Cardiac muscle cell (in vitro differentiated cells and primary cell): ENCODE measurements at regions not wholly inside any gene's neighbourhood (a gene's known extent, or its start where the extent isn't known, plus 50 kb on each side); places are given as distances from the start of the nearest gene placed in this dataset.

ENCODE experiments used
- DNase-seq, 2 donors: peaks; one replicate each; pipeline versions ENCODE4 v3.0.0 to v3.0.0-alpha.2; 2010 to 2017; ENCODE audit warnings: low read depth in 1 of 2, low spot score in 1 of 2
- H3K27ac ChIP-seq: fragments of 200-600 bp; sonication (generic); 2 replicates; pipeline ENCODE4 v1.5.1; 2016
- H3K27me3 ChIP-seq: fragments of 200-600 bp; sonication (generic); 2 replicates; pipeline ENCODE4 v1.6.0; 2016; ENCODE audit warnings: control low read depth
- H3K36me3 ChIP-seq: fragments of 200-600 bp; sonication (generic); 2 replicates; pipeline ENCODE4 v1.5.1; 2016; ENCODE audit warnings: control low read depth
- H3K4me1 ChIP-seq: fragments of 200-600 bp; sonication (generic); 2 replicates; pipeline ENCODE4 v1.8.1; 2017; ENCODE audit warnings: low read depth, mild to moderate bottlenecking, mixed run types
- H3K4me3 ChIP-seq: fragments of 200-600 bp; sonication (generic); 2 replicates; pipeline ENCODE4 v1.5.1; 2016; ENCODE audit warnings: mild to moderate bottlenecking
- H3K9me3 ChIP-seq: fragments of 200-600 bp; sonication (generic); 2 replicates; pipeline ENCODE4 v1.5.1; 2017; ENCODE audit warnings: low read depth, mild to moderate bottlenecking, control low read depth
- CTCF ChIP-seq: IDR thresholded peaks from 2 replicates; pipeline ENCODE4 v1.5.1; 2012; ENCODE audit warnings: low read depth, mild to moderate bottlenecking, low read length

- no peaks in the 10 kb centered on the region for H3K27me3 ChIP-seq
- no peaks in the 10 kb centered on the region for H3K36me3 ChIP-seq
- no peaks in the 10 kb centered on the region for H3K9me3 ChIP-seq
- no peak for DNase-seq
- no peak for TF ChIP-seq CTCF
- no peaks in the 10 kb centered on the region for H3K4me1 ChIP-seq
- H3K4me3 ChIP-seq: no peak overlapping the region
- H3K27ac ChIP-seq: no peak overlapping the region
These were observed 333.0 kb downstream of the RPRM start for GRCh38 chr2:153145470-153145978.

- TF ChIP-seq CTCF: no peak
- H3K9me3 ChIP-seq: no peaks in the 10 kb centered on the region
- H3K36me3 ChIP-seq: no peaks in the 10 kb centered on the region
- H3K4me1 ChIP-seq: no peaks in the 10 kb centered on the region
- DNase-seq: no peak
- H3K27me3 ChIP-seq: no peaks in the 10 kb centered on the region
- H3K4me3 ChIP-seq: no peak overlapping the region
- H3K27ac ChIP-seq: no peak overlapping the region
These were observed 335.0 kb downstream of the RPRM start for GRCh38 chr2:153143540-153143939.

- Histone ChIP-seq H3K27ac (no peak overlapping the region), H3K4me1 (no peaks in the 10 kb centered on the region), H3K9me3 (no peaks in the 10 kb centered on the region), H3K4me3 (no peak overlapping the region), H3K36me3 (no peaks in the 10 kb centered on the region), H3K27me3 (no peaks in the 10 kb centered on the region)
- TF ChIP-seq CTCF: no peak
- DNase-seq: no peak
These were observed 338.1 kb downstream of the RPRM start for GRCh38 chr2:153140498-153140897.

GRCh38 chr2:153138651-153139375 lies 339.7 kb downstream of the RPRM start:
- H3K4me3 ChIP-seq: no peak overlapping the region
- H3K4me1 ChIP-seq: no peaks in the 10 kb centered on the region
- no peaks in the 10 kb centered on the region for H3K27me3 ChIP-seq
- H3K27ac ChIP-seq: no peak overlapping the region
- H3K36me3 ChIP-seq: no peaks in the 10 kb centered on the region
- no peaks in the 10 kb centered on the region for H3K9me3 ChIP-seq
- no peak for DNase-seq
- TF ChIP-seq CTCF: no peak

GRCh38 chr2:153136216-153136615 lies 342.3 kb downstream of the RPRM start:
- Histone ChIP-seq H3K27me3 (no peaks in the 10 kb centered on the region), H3K36me3 (no peaks in the 10 kb centered on the region), H3K9me3 (no peaks in the 10 kb centered on the region), H3K27ac (no peak overlapping the region), H3K4me3 (no peak overlapping the region), H3K4me1 (no peaks in the 10 kb centered on the region)
- TF ChIP-seq CTCF: no peak
- no peak for DNase-seq
